Vagina (tissue), 2 donors: ENCODE measurements at regions not wholly inside any gene's neighbourhood (a gene's known extent, or its start where the extent isn't known, plus 50 kb on each side); places are given as distances from the start of the nearest gene placed in this dataset. TPM values are rescaled to one million over a fixed set of nuclear protein-coding genes. Genes with fewer than 3 reads are reported as not detected.

Source experiments
- DNase-seq, 2 donors: peaks; one replicate each; pipeline ENCODE4 v3.0.0-alpha.2; 2017; ENCODE audit errors: extremely low spot score in 2 of 2
- H3K27ac ChIP-seq: fragments of 200-600 bp; sonication (generic); one replicate; pipeline ENCODE4 v1.5.1; 2019
- H3K27me3 ChIP-seq: fragments of 200-600 bp; sonication (generic); one replicate; pipeline ENCODE4 v1.5.1; 2019
- H3K36me3 ChIP-seq, 2 donors: fragments of 200-600 bp; sonication (generic); one replicate each; pipeline ENCODE4 v1.5.1; 2017 to 2019
- H3K4me1 ChIP-seq: fragments of 200-600 bp; sonication (generic); one replicate; pipeline ENCODE4 v1.5.1; 2019
- H3K4me3 ChIP-seq, 2 donors: fragments of 200-600 bp; sonication (generic); 1 replicate in 1 of 2; 2 replicates in 1 of 2; pipeline ENCODE4 v1.5.1; 2016 to 2019
- H3K9me3 ChIP-seq: fragments of 200-600 bp; sonication (generic); one replicate; pipeline ENCODE4 v1.5.1; 2019
- CTCF ChIP-seq, 3 experiments: fragments of 450-650 bp in 2 of 3; fragments of 200-600 bp in 1 of 3; sonication (generic) in 1 of 3; IDR thresholded peaks; one replicate each; pipeline ENCODE4 v1.5.1; 2017 to 2019; ENCODE audit warnings: antibody characterized with exemption in 3 of 3, mild to moderate bottlenecking in 2 of 3, moderate library complexity in 2 of 3
- POLR2A ChIP-seq, 2 donors: fragments of 450-650 bp; IDR thresholded peaks; one replicate each; pipeline ENCODE4 v1.6.1; 2017; ENCODE audit warnings: antibody characterized with exemption in 2 of 2, mild to moderate bottlenecking in 2 of 2, moderate library complexity in 2 of 2
- POLR2AphosphoS5 ChIP-seq, 2 donors: sonication (generic); formaldehyde crosslinking; IDR thresholded peaks; one replicate each; pipeline ENCODE4 v1.9.0; 2017; ENCODE audit warnings: antibody characterized with exemption in 2 of 2, mild to moderate bottlenecking in 2 of 2, low read depth in 1 of 2; ENCODE audit not compliant: insufficient read depth in 1 of 2
- intact Hi-C: fragments of 100-400 bp; cut with DNase I; formaldehyde crosslinking; loops from one replicate; pipeline ENCODE4 v1.15.1; 2023
- small RNA-seq: library from RNA; depleted of rRNA; stranded (forward); fragments of <200 nt; gene quantifications from one replicate; pipeline ENCODE3, GENCODE V24; 2016

- no peak for TF ChIP-seq POLR2AphosphoS5 (IDR thresholded peaks at IDR 0.05; ENCODE audit: insufficient read depth in 1 of 2, low read depth in 1 of 2)
- TF ChIP-seq CTCF (IDR thresholded peaks at IDR 0.05): no peak
- TF ChIP-seq POLR2A (IDR thresholded peaks at IDR 0.05): no peak
- no peaks in the 10 kb centered on the region for H3K27me3 ChIP-seq
- no peak overlapping the region for H3K27ac ChIP-seq
- intact Hi-C loops: no loop called here
- no peaks in the 10 kb centered on the region for H3K36me3 ChIP-seq
- no peak for DNase-seq
- H3K4me3 ChIP-seq: no peak overlapping the region
- no peaks in the 10 kb centered on the region for H3K9me3 ChIP-seq
- H3K4me1 ChIP-seq: peaks cover 9% of the 10 kb centered on the region
These were observed 50.1 kb upstream of the EIF5 start for GRCh38 chr14:103283916-103284315.

Small RNA genes lying in the stretch of these regions (small RNA-seq; reads per million reads assigned to genes)
- gene AL161669.2: not detected
